ENCODE measurements at regions not wholly inside any gene's neighbourhood (a gene's known extent, or its start where the extent isn't known, plus 50 kb on each side); places are given as distances from the start of the nearest gene placed in this dataset.

DNA sequence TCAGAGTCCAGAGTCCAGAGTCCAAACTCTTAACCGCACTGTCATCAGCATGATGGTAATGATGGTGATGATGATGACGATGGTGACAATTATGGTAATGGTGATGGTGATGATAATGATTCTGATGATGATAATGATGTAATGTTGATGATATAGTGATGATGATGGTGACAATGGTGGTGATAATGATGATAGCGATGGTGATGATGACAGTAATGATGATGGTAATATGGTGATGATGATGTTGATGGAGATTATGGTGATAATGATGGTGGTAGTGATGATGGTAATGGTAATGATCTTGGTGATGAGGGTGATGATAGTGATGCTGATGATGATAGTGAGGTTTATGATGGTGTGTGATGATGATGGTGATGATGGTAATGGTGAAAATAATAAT, 367.8 kb upstream of the CDH4 start:
- Mint-ChIP-seq H3K4me1 (no peaks in the 10 kb centered on the region), H3K9me3 (no peaks in the 10 kb centered on the region), H3K27ac (no peak overlapping the region), H3K4me3 (no peak overlapping the region), H3K27me3 (ENCODE audit: insufficient read depth) (peaks cover 20% of the 10 kb centered on the region), H3K36me3 (ENCODE audit: low read depth) (no peaks in the 10 kb centered on the region)
- no peak overlapping the region for H3K9ac ChIP-seq (ENCODE audit: extremely low read depth, low read length, poor library complexity, severe bottlenecking)
- DNase-seq = no peak
- TF ChIP-seq, protein P1, sequence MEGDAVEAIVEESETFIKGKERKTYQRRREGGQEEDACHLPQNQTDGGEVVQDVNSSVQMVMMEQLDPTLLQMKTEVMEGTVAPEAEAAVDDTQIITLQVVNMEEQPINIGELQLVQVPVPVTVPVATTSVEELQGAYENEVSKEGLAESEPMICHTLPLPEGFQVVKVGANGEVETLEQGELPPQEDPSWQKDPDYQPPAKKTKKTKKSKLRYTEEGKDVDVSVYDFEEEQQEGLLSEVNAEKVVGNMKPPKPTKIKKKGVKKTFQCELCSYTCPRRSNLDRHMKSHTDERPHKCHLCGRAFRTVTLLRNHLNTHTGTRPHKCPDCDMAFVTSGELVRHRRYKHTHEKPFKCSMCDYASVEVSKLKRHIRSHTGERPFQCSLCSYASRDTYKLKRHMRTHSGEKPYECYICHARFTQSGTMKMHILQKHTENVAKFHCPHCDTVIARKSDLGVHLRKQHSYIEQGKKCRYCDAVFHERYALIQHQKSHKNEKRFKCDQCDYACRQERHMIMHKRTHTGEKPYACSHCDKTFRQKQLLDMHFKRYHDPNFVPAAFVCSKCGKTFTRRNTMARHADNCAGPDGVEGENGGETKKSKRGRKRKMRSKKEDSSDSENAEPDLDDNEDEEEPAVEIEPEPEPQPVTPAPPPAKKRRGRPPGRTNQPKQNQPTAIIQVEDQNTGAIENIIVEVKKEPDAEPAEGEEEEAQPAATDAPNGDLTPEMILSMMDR (conservative IDR thresholded peaks at IDR 0.05) = no peak
- no peak overlapping the region for H3K27ac ChIP-seq (ENCODE audit: low read depth, low read length)
- H3K4me1 ChIP-seq (ENCODE audit: control insufficient read depth, insufficient read depth, low read length) = no peaks in the 10 kb centered on the region
- H3K4me3 ChIP-seq (ENCODE audit: low read length) = no peak overlapping the region
- no peaks in the 10 kb centered on the region for H3K9me3 ChIP-seq (ENCODE audit: control insufficient read depth, low read length)
- no peaks in the 10 kb centered on the region for H3K27me3 ChIP-seq (ENCODE audit: control insufficient read depth, insufficient read depth, low read length, poor library complexity, severe bottlenecking)
- H3K36me3 ChIP-seq (ENCODE audit: control insufficient read depth, insufficient read depth, low read length) = no peaks in the 10 kb centered on the region
- 94 to 97% methylated on average over 3 of the region's 3 CpGs for WGBS, 2 experiments (ENCODE audit: insufficient coverage in 1 of 2, insufficient read length in 1 of 2)

DNA sequence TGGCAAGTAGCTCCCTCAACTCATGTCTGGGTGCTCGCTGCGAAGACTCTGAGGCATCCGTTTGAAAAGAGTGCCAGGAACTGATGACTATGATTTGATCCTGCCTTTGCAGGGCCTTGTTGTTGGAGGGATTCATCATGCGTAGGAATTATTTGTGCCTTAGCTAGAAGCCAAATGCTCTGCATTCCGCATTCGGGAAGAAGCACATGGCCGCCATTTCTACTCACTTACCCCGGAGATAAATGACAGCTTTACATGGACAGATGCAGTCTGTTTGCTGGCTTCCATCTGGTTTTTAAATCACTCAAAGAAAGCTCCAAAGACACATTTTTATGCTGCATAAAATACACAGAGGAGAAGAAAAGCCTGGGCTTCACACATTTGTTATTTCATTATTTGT, 363.3 kb upstream of the CDH4 start:
- Histone ChIP-seq H3K36me3 (ENCODE audit: control insufficient read depth, insufficient read depth, low read length) (no peaks in the 10 kb centered on the region), H3K9ac (ENCODE audit: extremely low read depth, low read length, poor library complexity, severe bottlenecking) (no peak overlapping the region), H3K9me3 (ENCODE audit: control insufficient read depth, low read length) (no peaks in the 10 kb centered on the region), H3K27ac (ENCODE audit: low read depth, low read length) (no peak overlapping the region), H3K4me3 (ENCODE audit: low read length) (no peak overlapping the region), H3K27me3 (ENCODE audit: control insufficient read depth, insufficient read depth, low read length, poor library complexity, severe bottlenecking) (no peaks in the 10 kb centered on the region), H3K4me1 (ENCODE audit: control insufficient read depth, insufficient read depth, low read length) (no peaks in the 10 kb centered on the region)
- no peaks in the 10 kb centered on the region for H3K4me1 Mint-ChIP-seq
- no peaks in the 10 kb centered on the region for H3K36me3 Mint-ChIP-seq (ENCODE audit: low read depth)
- 93 to 97% methylated on average over 7 to 8 of the region's 8 CpGs for WGBS, 2 experiments (ENCODE audit: insufficient coverage in 1 of 2, insufficient read length in 1 of 2)
- H3K4me3 Mint-ChIP-seq = no peak overlapping the region
- no peak for DNase-seq
- H3K27me3 Mint-ChIP-seq (ENCODE audit: insufficient read depth) = peaks cover 26% of the 10 kb centered on the region
- no peak overlapping the region for H3K27ac Mint-ChIP-seq
- TF ChIP-seq, protein P1 (conservative IDR thresholded peaks at IDR 0.05) = no peak
- H3K9me3 Mint-ChIP-seq = no peaks in the 10 kb centered on the region

DNA sequence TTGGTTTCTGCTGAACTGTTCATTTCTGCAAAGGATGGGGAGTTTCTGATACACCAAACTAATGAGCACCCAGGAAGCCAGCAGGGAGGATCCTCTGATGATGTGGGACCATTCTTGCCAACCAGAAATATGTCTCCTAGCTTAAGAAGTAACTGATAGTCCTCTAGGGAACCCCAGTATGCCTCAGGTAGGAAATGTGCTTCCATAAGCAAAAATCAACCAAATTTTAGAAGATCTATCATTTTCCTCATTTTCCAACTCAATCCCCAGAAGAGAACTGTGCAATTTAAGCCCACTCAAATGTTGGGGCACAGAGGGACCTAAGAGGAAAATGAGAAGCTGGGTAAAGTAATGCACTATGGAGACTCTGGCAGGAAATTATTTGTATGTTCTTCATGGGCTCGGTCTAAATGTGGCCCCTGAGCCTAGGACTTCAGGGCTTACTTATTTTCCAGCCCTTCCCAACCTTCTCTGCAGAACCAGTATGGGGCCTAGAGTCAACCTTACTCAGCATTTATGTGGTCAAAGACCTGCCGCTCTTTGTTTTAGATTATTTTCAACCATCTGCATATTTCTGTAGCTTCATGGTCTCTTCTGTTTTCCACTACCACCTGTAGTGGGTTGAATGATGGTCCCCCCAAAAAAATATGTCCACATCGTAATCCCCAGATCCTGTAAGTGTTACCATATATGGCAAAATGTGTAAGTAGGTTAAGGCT, 359.8 kb upstream of the CDH4 start:
- WGBS, 2 experiments (ENCODE audit: insufficient coverage in 1 of 2, insufficient read length in 1 of 2) = 89 to 92% methylated on average over 1 to 3 of the region's 3 CpGs
- H3K4me1 Mint-ChIP-seq = peaks cover 3% of the 10 kb centered on the region
- H3K36me3 Mint-ChIP-seq (ENCODE audit: low read depth) = no peaks in the 10 kb centered on the region
- H3K27me3 Mint-ChIP-seq (ENCODE audit: insufficient read depth) = peaks cover 17% of the 10 kb centered on the region
- no peak overlapping the region for H3K4me3 ChIP-seq (ENCODE audit: low read length)
- no peak for DNase-seq
- H3K9me3 ChIP-seq (ENCODE audit: control insufficient read depth, low read length) = no peaks in the 10 kb centered on the region
- H3K9ac ChIP-seq (ENCODE audit: extremely low read depth, low read length, poor library complexity, severe bottlenecking) = no peak overlapping the region
- no peak overlapping the region for H3K4me3 Mint-ChIP-seq
- H3K9me3 Mint-ChIP-seq = no peaks in the 10 kb centered on the region
- no peak overlapping the region for H3K27ac ChIP-seq (ENCODE audit: low read depth, low read length)
- H3K4me1 ChIP-seq (ENCODE audit: control insufficient read depth, insufficient read depth, low read length) = no peaks in the 10 kb centered on the region
- no peaks in the 10 kb centered on the region for H3K27me3 ChIP-seq (ENCODE audit: control insufficient read depth, insufficient read depth, low read length, poor library complexity, severe bottlenecking)
- H3K27ac Mint-ChIP-seq = no peak overlapping the region
- no peaks in the 10 kb centered on the region for H3K36me3 ChIP-seq (ENCODE audit: control insufficient read depth, insufficient read depth, low read length)
- TF ChIP-seq, protein P1 (conservative IDR thresholded peaks at IDR 0.05) = no peak

All from endodermal cell (in vitro differentiated cells).